ENCODE measurements at regions not wholly inside any gene's neighbourhood (a gene's known extent, or its start where the extent isn't known, plus 50 kb on each side); places are given as distances from the start of the nearest gene placed in this dataset.

GRCh38 chr6:8672882-8673281, 237.5 kb upstream of the SLC35B3 start:
- DNase-seq, result no peak

DNA sequence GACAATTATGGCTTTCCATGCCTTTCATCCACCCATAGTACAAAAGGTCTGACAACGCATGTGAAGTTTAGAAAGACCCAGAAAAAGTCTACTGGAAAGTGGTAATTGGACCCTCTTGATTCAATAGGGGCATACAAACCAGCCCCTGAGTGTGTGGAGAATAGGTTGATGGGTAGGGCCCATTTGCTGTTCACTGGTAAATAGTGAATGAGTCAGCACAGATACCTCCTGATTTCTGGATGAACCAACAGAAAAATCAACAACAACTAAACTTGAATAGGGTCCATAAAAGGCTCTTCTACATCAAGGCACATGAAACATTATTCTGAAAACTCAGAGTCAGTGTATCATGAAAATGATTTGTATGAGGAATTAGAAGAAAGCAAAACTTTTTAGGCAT, 235.4 kb upstream of the SLC35B3 start:
- no peak for DNase-seq

DNA sequence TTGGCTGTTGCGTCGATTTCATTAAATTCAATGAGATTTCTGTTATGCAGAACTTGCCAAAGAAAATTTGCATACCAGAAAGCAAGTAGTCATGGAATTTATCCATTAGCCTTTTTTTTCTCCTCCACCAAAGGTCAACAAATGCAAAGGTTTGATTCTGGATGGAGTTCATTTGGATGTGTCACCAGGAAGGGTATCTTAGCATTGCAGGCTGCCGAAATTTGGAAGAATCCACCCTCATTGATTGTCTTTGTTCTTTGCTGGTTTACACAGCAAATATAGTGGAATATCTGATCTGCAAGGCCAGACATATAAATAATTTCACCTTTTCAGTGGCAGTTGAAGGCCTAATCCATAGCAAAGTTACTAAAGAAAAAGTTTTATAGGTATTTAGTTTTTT, 229.4 kb upstream of the SLC35B3 start:
- DNase-seq, result no peak

- DNase-seq, result no peak
These were observed 228.7 kb upstream of the SLC35B3 start for GRCh38 chr6:8664070-8664469.

DNA sequence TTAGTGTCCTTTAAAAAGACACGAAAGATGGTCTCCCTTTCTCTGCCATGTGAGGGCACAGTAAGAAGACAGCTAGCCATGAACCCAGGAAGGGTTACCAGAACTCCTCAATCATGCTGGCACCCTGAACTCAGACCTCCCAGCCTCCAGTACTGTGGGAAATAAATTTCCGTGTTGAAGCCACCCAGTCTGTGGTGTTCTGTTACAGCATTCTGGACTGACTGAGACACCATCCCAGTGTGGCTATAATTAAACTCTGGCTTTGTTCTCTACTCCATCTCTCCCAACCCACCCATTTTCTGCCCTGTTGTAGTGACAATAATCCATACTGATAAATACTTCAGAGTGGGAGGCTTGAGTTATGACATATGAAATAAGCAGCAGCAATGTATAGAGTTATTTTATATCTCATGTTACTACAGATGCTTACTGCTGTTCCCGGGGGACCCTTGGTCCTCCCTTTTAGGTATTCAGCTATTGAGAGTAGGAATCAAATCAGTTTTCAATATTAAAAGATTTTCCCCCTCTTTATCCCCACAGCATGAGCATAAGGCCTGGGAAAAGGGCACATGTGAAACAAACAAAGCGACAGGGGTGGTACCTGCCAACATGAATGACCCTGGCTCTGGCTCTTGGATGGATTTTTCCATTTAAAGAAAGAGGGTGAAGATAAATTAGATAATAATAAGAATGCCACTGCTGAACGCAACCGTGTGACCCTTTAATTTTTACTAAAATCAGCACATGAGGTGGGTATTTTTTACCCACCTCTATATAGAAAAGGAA, 224.3 kb upstream of the SLC35B3 start:
- DNase-seq, result no peak

DNA sequence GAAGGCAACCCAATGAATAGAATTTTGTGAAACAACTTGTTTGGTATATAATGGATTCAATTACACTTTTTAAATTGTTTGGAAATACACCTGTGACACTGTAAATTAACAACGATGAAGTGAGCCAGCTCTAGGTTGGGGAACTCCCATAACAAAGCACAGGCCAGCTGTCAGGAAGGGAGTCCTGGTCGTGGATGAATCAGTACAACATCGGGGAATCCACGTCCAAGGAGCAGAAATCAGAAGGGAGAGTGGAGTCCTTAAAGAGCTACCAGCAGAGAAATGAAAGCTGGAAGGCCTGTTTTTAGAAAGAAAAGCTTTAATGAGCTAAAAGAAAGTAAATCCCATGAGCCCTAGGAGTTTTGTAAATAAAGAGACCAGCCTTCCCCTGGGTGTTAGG, 223.1 kb upstream of the SLC35B3 start:
- no peak for DNase-seq

- no peak for DNase-seq
These were observed 222.2 kb upstream of the SLC35B3 start for GRCh38 chr6:8657522-8657921.

DNA sequence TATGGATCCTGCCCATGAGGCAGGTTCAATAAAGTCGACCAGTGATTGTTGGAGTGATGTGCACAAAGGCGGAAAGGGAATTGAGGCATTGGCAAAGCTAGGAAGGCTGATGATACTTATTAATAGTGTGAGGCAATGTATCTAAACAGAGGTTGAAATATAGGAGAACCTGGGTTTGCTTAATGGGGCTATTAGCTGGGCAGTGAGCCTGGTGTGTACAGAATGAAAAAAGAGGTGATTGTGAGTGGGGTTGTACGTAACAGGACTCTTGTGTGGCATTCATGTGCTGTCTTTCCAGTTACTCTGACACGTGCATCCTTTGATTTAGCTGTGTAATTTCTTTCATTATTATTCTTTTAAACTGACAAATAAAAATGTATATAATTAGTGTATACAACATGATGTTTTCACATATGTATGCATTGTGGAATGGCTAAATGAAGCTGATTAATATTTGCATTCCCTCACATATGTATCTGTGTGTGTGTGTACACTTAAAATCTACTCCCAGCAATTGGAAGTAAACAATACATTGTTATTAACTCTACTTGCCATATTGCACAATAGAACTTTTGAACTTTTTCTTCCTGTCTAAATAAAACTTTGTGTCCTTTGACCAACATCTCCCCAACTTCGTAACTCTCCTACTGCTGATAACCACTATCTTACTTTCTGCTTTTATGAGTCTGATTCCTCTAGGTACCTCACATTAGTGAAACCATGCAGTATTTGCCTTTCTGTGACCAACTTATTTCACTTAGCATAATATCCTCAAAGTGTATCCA, 220.5 kb upstream of the SLC35B3 start:
- no peak for DNase-seq

DNA sequence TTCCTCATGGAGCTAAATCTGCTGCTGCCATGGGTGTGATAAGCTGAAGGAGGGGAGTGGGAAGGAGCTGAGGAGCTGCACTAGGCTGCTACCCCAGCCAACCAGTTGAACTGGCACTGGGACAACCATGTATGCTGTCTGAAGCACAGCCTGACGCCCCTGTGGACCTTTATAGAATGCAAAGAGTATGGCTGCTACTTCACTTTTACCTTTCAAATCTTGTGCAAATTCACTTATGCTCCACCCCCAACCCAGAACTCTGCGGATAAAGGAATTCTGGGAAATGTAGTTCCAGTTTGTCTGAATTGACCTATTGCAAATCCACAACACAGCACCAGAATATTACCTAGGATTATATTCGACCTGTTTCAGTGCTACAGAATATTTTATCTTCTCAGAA, 217.4 kb upstream of the SLC35B3 start:
- DNase-seq, result no peak

- no peak for DNase-seq
These were observed 216.7 kb upstream of the SLC35B3 start for GRCh38 chr6:8651998-8652397.

DNA sequence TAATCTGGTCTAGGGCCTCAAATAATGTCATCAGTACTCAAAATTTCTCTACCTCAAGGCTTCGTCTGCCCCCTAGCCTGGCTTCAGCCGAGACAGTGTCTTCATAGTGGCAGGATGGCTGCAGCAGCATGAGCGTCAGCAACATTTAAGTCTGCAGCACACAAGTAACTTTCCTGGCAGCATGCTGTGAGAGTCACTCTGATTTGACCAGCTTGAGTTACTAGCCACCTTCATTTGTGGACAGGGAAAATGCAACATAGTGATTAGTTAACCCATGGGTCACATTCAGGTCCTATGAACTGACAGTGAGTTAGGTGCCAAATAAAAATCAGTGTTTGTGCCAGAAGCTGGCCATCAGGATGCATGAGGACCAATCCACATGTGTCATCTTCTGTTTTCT, 209.9 kb upstream of the SLC35B3 start:
- DNase-seq, result no peak

- DNase-seq, result no peak
These were observed 209.0 kb upstream of the SLC35B3 start for GRCh38 chr6:8644306-8644705.

GRCh38 chr6:8642854-8643253, 207.5 kb upstream of the SLC35B3 start:
- no peak for DNase-seq

DNA sequence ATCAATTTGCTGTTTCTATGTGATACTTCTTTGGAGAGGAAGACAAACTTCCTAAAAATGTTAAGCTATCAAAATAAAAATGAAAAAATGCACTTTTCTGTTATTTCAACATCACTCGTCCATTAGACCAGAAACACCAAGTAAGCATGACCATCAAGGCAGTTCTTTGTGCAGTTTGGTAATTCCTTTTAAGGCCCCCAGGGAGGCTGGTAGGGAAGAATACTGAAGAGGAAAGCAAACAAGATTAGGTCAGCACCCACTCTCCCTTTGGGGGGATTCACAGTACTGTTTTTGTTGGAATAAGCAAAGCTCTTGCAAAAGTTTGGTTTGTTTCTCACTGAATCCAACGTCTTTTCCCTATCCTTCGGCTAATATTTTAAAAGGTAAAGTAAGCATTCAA, 206.8 kb upstream of the SLC35B3 start:
- no peak for DNase-seq

DNA sequence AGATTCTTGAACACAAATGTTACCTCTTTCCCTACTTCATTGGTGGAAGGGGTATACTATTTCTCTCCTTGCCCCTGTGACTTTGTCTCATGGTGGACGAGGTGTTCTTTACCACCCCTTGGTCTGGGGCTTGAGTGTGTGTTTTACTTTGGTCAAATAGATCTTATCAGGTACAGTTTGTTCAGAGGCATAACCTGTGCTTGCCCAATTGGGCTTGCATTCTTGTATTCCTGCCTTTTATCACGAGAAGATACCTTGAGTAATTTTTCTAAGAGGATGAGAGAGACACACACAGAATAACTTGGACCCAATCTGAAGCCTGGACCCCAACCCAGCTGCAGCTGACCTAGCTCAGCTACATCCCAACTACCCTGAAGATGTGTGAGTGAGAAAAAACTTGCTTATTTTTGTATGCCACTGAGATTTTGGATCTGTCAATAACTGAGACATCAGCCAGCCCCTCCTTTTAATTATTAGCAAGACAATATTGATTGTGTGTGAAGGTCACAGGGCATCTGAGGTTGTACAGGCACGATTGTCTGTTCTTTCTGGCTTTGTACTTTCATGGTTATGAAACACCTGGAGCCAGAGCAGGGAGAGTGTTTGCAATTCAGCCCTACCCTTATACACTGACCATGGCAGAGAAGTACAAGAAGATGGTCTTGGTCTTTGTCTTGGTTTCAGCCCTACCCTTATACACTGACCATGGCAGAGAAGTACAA, 204.7 kb upstream of the SLC35B3 start:
- no peak for DNase-seq

- no peak for DNase-seq
These were observed 202.7 kb upstream of the SLC35B3 start for GRCh38 chr6:8637896-8638597.

- DNase-seq, result no peak
These were observed 198.4 kb upstream of the SLC35B3 start for GRCh38 chr6:8633762-8634161.

DNA sequence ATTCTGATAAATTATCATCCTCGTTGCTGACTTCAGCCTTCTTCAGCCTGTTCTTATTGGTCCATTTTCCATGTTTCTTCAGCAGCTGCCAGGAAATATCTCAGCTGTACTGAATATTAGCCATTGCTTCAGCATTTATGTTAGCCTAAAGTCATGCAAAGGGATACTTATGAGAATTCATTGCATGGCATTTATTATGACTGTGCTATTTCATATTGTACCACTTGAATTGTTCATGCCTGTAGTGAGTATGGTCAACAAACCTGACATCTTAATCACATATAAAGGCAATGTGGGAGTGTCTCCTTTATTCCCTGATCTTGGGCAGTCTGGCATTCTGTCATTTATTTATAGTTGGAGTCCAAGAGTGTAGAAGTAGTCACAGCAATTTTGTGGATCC, 193.4 kb upstream of the SLC35B3 start:
- no peak for DNase-seq

GRCh38 chr6:8628063-8628462, 192.7 kb upstream of the SLC35B3 start:
- no peak for DNase-seq

- DNase-seq, result no peak
These were observed 191.9 kb upstream of the SLC35B3 start for GRCh38 chr6:8627085-8627861.

DNA sequence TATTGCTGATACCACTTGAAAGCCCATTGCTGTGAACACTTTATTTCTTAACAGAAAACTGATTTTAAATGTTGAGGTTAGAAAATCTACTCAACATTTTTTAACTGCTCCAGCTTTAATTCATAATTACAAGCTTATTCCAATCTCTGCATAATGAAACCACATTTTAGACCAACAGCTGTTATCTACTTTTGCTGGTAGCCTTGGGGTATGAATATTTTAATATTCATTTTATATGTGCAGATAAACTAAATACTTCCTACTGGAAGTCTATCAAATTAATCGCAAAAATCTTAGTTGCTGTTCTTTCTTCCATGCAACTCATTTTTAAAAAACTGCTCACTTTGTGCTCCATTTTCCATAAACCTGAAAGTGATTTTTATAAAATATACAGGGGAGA, 189.3 kb upstream of the SLC35B3 start:
- DNase-seq, result no peak

GRCh38 chr6:8623441-8623840, 188.1 kb upstream of the SLC35B3 start:
- DNase-seq, result no peak
